HCT116 (cell line): ENCODE measurements at regions not wholly inside any gene's neighbourhood (a gene's known extent, or its start where the extent isn't known, plus 50 kb on each side); places are given as distances from the start of the nearest gene placed in this dataset.

ENCODE experiments used
- ATAC-seq: fragments of 200-7000 bp; cut with Tn5 transposase; 2 replicates; pipeline ENCODE4 v1.9.1; 2020; ENCODE audit warnings: mild to moderate bottlenecking, moderate library complexity
- BruUV-seq: library from RNA; stranded (reverse); fragments of 400-500 nt; replicated peaks from 2 replicates; lab custom pipeline; 2021; lab: Mats Ljungman, UMichigan
- CTCF ChIA-PET: fragments of 300-600 bp; sonication (Branson Sonifier 250); formaldehyde crosslinking; loops from one replicate; lab custom pipeline; 2021; ENCODE audit warnings: antibody characterized with exemption; lab: Charles Lee
- POLR2A ChIA-PET: fragments of 300-600, 350-600 bp; sonication (Branson Sonifier 250); formaldehyde crosslinking; loops from one replicate; lab custom pipeline; 2021; ENCODE audit warnings: antibody characterized with exemption; lab: Charles Lee
- RAD21 ChIA-PET, 2 experiments: fragments of 300-600 bp; sonication (Branson Sonifier 250); formaldehyde crosslinking; loops; one replicate each; lab custom pipeline; 2023; ENCODE audit warnings: low total read pairs in 2 of 2; ENCODE audit not compliant: uncharacterized antibody in 2 of 2, unreplicated experiment in 2 of 2, low non-redundant PET in 1 of 2; lab: Charles Lee
- DNase-seq: peaks from one replicate; pipeline ENCODE4 v3.0.0-alpha.2; 2010; ENCODE audit warnings: low read depth, low spot score
- H2AFZ ChIP-seq: fragments of 200-600 bp; shearing (Covaris generic), sonication (generic); 2 replicates; pipeline ENCODE4 v1.6.1; 2017; ENCODE audit warnings: low read depth, mixed run types, mixed read lengths, antibody characterized with exemption, low read length; ENCODE audit not compliant: poor library complexity, severe bottlenecking
- H3K27ac ChIP-seq: 2 replicates; pipeline ENCODE4 v1.5.1; 2012; ENCODE audit warnings: low read depth, low read length
- H3K27me3 ChIP-seq: fragments of 200-600 bp; sonication (generic); 2 replicates; pipeline ENCODE4 v1.6.1; 2016; ENCODE audit warnings: mixed run types, low read length, mixed read lengths; ENCODE audit not compliant: insufficient read depth
- H3K36me3 ChIP-seq, 2 experiments: fragments of 200-500 bp in 1 of 2; fragments of 200-600 bp in 1 of 2; sonication (Bioruptor generic) in 1 of 2; sonication (generic) in 1 of 2; 2 replicates each; pipeline versions ENCODE4 v1.5.1 to v1.6.1; 2014 to 2016; ENCODE audit warnings: low read length in 2 of 2, inconsistent platforms in 1 of 2, mixed read lengths in 1 of 2, mixed run types in 1 of 2; ENCODE audit not compliant: insufficient read depth in 2 of 2, control insufficient read depth in 1 of 2
- H3K4me1 ChIP-seq, 2 experiments: fragments of 200-600 bp in 1 of 2; sonication (generic) in 1 of 2; 2 replicates each; pipeline versions ENCODE4 v1.5.1 to v1.6.1; 2012 to 2017; ENCODE audit warnings: low read length in 2 of 2, inconsistent platforms in 1 of 2, mild to moderate bottlenecking in 1 of 2, mixed read lengths in 1 of 2, mixed run types in 1 of 2, moderate library complexity in 1 of 2; ENCODE audit not compliant: insufficient read depth in 2 of 2, control insufficient read depth in 1 of 2
- H3K4me2 ChIP-seq: fragments of 200-600 bp; sonication (generic); 2 replicates; pipeline ENCODE4 v1.6.1; 2017; ENCODE audit warnings: mixed run types, low read length, mixed read lengths
- H3K4me3 ChIP-seq, 2 experiments: fragments of 200-600 bp in 1 of 2; sonication (generic) in 1 of 2; replicated peaks in 1 of 2; 2 replicates each; pipeline ENCODE4 v1.5.1; 2011 to 2016; ENCODE audit warnings: low read length in 2 of 2, control low read depth in 1 of 2, low read depth in 1 of 2, mild to moderate bottlenecking in 1 of 2, mixed read lengths in 1 of 2, mixed run types in 1 of 2
- H3K79me2 ChIP-seq: fragments of 200-600 bp; sonication (generic); 2 replicates; pipeline ENCODE4 v1.6.1; 2017; ENCODE audit warnings: mild to moderate bottlenecking, mixed run types, low read length, moderate library complexity, mixed read lengths; ENCODE audit not compliant: insufficient read depth
- H3K9ac ChIP-seq: fragments of 200-600 bp; sonication (generic); 2 replicates; pipeline ENCODE4 v1.6.1; 2016; ENCODE audit warnings: low read length, mixed read lengths
- H3K9me2 ChIP-seq: fragments of 200-600 bp; sonication (generic), shearing (Covaris generic); 2 replicates; pipeline ENCODE4 v1.6.1; 2017; ENCODE audit warnings: mixed run types, mild to moderate bottlenecking, moderate library complexity; ENCODE audit not compliant: insufficient read depth
- H3K9me3 ChIP-seq, 2 experiments: fragments of 200-500 bp in 1 of 2; fragments of 200-600 bp in 1 of 2; sonication (Bioruptor generic) in 1 of 2; sonication (generic) in 1 of 2; 2 replicates each; pipeline ENCODE4 v1.6.1; 2014 to 2017; ENCODE audit warnings: low read length in 2 of 2, mixed read lengths in 2 of 2, inconsistent platforms in 1 of 2, low read depth in 1 of 2, mild to moderate bottlenecking in 1 of 2, mixed run types in 1 of 2, moderate library complexity in 1 of 2; ENCODE audit not compliant: control insufficient read depth in 1 of 2, insufficient read depth in 1 of 2
- H4K20me1 ChIP-seq: fragments of 200-600 bp; sonication (generic), shearing (Covaris generic); 2 replicates; pipeline ENCODE4 v1.6.1; 2017; ENCODE audit warnings: mixed run types, mild to moderate bottlenecking, moderate library complexity; ENCODE audit not compliant: insufficient read depth
- ELF1 ChIP-seq: IDR thresholded peaks from 2 replicates; pipeline ENCODE4 v1.6.1; 2012; ENCODE audit warnings: low read depth, borderline replicate concordance
- FOSL1 ChIP-seq: IDR thresholded peaks from 2 replicates; pipeline ENCODE4 v1.6.1; 2012; ENCODE audit warnings: low read depth
- JUND ChIP-seq: IDR thresholded peaks from 2 replicates; pipeline ENCODE4 v1.6.1; 2012
- SRF ChIP-seq: IDR thresholded peaks from 2 replicates; pipeline ENCODE4 v1.6.1; 2012; ENCODE audit warnings: low read depth
- TCF7L2 ChIP-seq: IDR thresholded peaks from 2 replicates; pipeline ENCODE4 v1.7.0; 2011; ENCODE audit warnings: borderline replicate concordance, inconsistent platforms; ENCODE audit not compliant: insufficient read depth, insufficient read length; ENCODE audit errors: extremely low read depth
- ZFX ChIP-seq: fragments of 450-650 bp; IDR thresholded peaks from 2 replicates; pipeline ENCODE4 v1.6.1; 2017
- ZNF274 ChIP-seq: fragments of 200-500 bp; sonication (Bioruptor generic); IDR thresholded peaks from 2 replicates; pipeline ENCODE4 v1.6.1; 2014; ENCODE audit warnings: mild to moderate bottlenecking, low read depth, low read length, inconsistent platforms
- intact Hi-C: fragments of 100-400 bp; cut with micrococcal nuclease; formaldehyde crosslinking; loops from 2 replicates; pipeline ENCODE4 v1.10.0; 2022
- TF ChIP-seq, protein P1 (sequence below): IDR thresholded peaks from 2 replicates; pipeline ENCODE4 v1.6.1; 2012
- TF ChIP-seq, protein P2 (sequence below): IDR thresholded peaks from 2 replicates; pipeline ENCODE4 v1.6.1; 2012
- TF ChIP-seq, protein P3 (sequence below), 3 experiments: fragments of 200-600 bp in 1 of 3; sonication (generic) in 1 of 3; IDR thresholded peaks in 2 of 3; conservative IDR thresholded peaks in 1 of 3; 2 replicates each; pipeline ENCODE4 v1.5.1; 2012 to 2017; ENCODE audit warnings: low read depth in 2 of 3, low read length in 2 of 3, antibody characterized with exemption in 1 of 3, borderline replicate concordance in 1 of 3, control low read depth in 1 of 3, mild to moderate bottlenecking in 1 of 3, mixed read lengths in 1 of 3, mixed run types in 1 of 3, moderate library complexity in 1 of 3; ENCODE audit not compliant: insufficient read depth in 1 of 3

DNA sequence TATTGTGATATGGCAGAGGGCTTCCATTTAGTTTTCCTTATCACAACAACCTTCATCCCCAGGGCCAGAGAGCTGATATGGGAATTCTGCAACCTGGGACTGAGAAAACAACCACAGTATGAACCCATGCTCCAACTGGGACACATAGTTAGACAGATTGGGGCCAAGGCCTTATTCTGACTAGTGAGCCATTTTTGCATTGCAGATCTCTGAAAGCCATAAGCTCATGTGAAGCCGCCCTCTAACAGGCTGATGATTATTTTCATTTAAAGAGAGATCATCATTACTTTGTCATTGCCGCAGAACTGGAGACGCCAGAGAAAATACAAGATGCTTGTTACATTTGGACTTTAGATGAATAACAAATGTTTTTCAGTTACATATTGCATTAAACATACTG lies 791.7 kb upstream of the POM121L12 start:
- POLR2A ChIA-PET, result no interaction called here
- Histone ChIP-seq H3K36me3 (no peaks in the 10 kb centered on the region), H3K9me3 (peaks cover 14 to 16% of the 10 kb centered on the region in 2 experiments; a peak in 2 of 4 replicates), H3K4me3 (no peak overlapping the region), H3K4me1 (no peaks in the 10 kb centered on the region), H3K9ac (no peak overlapping the region), H3K79me2 (no peaks in the 10 kb centered on the region), H2AFZ (no peak overlapping the region), H4K20me1 (no peaks in the 10 kb centered on the region), H3K9me2 (no peaks in the 10 kb centered on the region), H3K4me2 (no peak overlapping the region), H3K27ac (no peak overlapping the region), H3K27me3 (no peaks in the 10 kb centered on the region)
- TF ChIP-seq, protein P1, sequence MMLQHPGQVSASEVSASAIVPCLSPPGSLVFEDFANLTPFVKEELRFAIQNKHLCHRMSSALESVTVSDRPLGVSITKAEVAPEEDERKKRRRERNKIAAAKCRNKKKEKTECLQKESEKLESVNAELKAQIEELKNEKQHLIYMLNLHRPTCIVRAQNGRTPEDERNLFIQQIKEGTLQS, result no peak
- TF ChIP-seq JUND (no peak), TCF7L2 (no peak), ZFX (no peak), ZNF274 (no peak), SRF (no peak), FOSL1 (no peak), ELF1 (no peak)
- TF ChIP-seq, protein P2, sequence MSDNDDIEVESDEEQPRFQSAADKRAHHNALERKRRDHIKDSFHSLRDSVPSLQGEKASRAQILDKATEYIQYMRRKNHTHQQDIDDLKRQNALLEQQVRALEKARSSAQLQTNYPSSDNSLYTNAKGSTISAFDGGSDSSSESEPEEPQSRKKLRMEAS, result no peak
- TF ChIP-seq, protein P3, sequence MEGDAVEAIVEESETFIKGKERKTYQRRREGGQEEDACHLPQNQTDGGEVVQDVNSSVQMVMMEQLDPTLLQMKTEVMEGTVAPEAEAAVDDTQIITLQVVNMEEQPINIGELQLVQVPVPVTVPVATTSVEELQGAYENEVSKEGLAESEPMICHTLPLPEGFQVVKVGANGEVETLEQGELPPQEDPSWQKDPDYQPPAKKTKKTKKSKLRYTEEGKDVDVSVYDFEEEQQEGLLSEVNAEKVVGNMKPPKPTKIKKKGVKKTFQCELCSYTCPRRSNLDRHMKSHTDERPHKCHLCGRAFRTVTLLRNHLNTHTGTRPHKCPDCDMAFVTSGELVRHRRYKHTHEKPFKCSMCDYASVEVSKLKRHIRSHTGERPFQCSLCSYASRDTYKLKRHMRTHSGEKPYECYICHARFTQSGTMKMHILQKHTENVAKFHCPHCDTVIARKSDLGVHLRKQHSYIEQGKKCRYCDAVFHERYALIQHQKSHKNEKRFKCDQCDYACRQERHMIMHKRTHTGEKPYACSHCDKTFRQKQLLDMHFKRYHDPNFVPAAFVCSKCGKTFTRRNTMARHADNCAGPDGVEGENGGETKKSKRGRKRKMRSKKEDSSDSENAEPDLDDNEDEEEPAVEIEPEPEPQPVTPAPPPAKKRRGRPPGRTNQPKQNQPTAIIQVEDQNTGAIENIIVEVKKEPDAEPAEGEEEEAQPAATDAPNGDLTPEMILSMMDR (IDR thresholded peaks at IDR 0.05 in 2 of 3, conservative IDR thresholded peaks at IDR 0.05 in 1 of 3; ENCODE audit: borderline replicate concordance in 1 of 3, insufficient read depth in 1 of 3, low read depth in 2 of 3, low read length in 2 of 3), result no peak
- DNase-seq (no peak), ATAC-seq (no peak)
- BruUV-seq, result no TSS peak
- intact Hi-C loops, result no loop called here
- CTCF ChIA-PET, result no interaction called here
- RAD21 ChIA-PET, result no interaction called here
